HepG2 (cell line): ENCODE measurements at regions not wholly inside any gene's neighbourhood (a gene's known extent, or its start where the extent isn't known, plus 50 kb on each side); places are given as distances from the start of the nearest gene placed in this dataset.

Source experiments
- ATAC-seq: fragments of 200-7000 bp; cut with Tn5 transposase; 3 replicates; pipeline ENCODE4 v1.9.1; 2020; ENCODE audit warnings: mild to moderate bottlenecking, moderate library complexity
- BruUV-seq: library from RNA; stranded (reverse); fragments of 400-500 nt; replicated peaks from 2 replicates; lab custom pipeline; 2021; lab: Mats Ljungman, UMichigan
- CTCF ChIA-PET: fragments of 300-600 bp; formaldehyde crosslinking; extraction: SDS; loops from one replicate; lab custom pipeline; 2021; ENCODE audit warnings: low total read pairs, inconsistent platforms, low intra/inter-chr PET ratio; lab: Yijun Ruan, JAX
- POLR2A ChIA-PET: fragments of 350-600 bp; sonication (Branson Sonifier 250); formaldehyde crosslinking; loops from one replicate; lab custom pipeline; 2020; ENCODE audit warnings: antibody characterized with exemption, inconsistent platforms; lab: Yijun Ruan, JAX
- DNase-seq: peaks from one replicate; pipeline ENCODE4 v3.0.0-alpha.2; 2015; ENCODE audit warnings: low spot score
- FAIRE-seq: peaks from 3 replicates; lab custom pipeline; 2011; peaks lifted over from hg19 to GRCh38; lab: Jason Lieb, UNC
- H2AFZ ChIP-seq: one replicate; pipeline ENCODE4 v1.6.1; 2011; ENCODE audit warnings: low read length, inconsistent platforms
- H3K27ac ChIP-seq: fragments of 300-600 bp; 3 replicates; pipeline ENCODE4 v1.8.0; 2011; ENCODE audit warnings: mixed run types, mild to moderate bottlenecking, mixed read lengths, low read length, inconsistent platforms; ENCODE audit not compliant: insufficient read depth; ENCODE audit errors: extremely low read length
- H3K27me3 ChIP-seq, 2 experiments: fragments of 200-600 bp in 1 of 2; 2 replicates in 1 of 2; 3 replicates in 1 of 2; pipeline versions ENCODE4 v1.6.0 to v1.8.0; 2011; ENCODE audit warnings: low read length in 2 of 2, mild to moderate bottlenecking in 2 of 2, moderate library complexity in 2 of 2, inconsistent platforms in 1 of 2; ENCODE audit not compliant: insufficient read depth in 2 of 2, control insufficient read depth in 1 of 2
- H3K36me3 ChIP-seq, 2 experiments: fragments of 200-600 bp in 1 of 2; replicated peaks in 1 of 2; 2 replicates in 1 of 2; 3 replicates in 1 of 2; pipeline versions ENCODE4 v1.5.1 to v1.8.0; 2011; ENCODE audit warnings: low read length in 2 of 2, inconsistent platforms in 1 of 2; ENCODE audit not compliant: insufficient read depth in 2 of 2, control insufficient read depth in 1 of 2
- H3K4me1 ChIP-seq: 2 replicates; pipeline ENCODE4 v1.5.1; 2012; ENCODE audit warnings: low read length, inconsistent platforms; ENCODE audit not compliant: insufficient read depth
- H3K4me2 ChIP-seq: 2 replicates; pipeline ENCODE4 v1.6.0; 2011; ENCODE audit warnings: low read depth, low read length, inconsistent platforms
- H3K4me3 ChIP-seq, 3 experiments: fragments of 200-600 bp in 1 of 3; sonication (generic), shearing (Covaris generic) in 1 of 3; replicated peaks in 1 of 3; 2 replicates each; pipeline ENCODE4 v1.5.1; 2011 to 2016; ENCODE audit warnings: low read length in 3 of 3, inconsistent platforms in 2 of 3, low read depth in 2 of 3, mild to moderate bottlenecking in 2 of 3, control low read depth in 1 of 3, mixed read lengths in 1 of 3; ENCODE audit not compliant: insufficient read depth in 1 of 3
- H3K79me2 ChIP-seq: one replicate; pipeline ENCODE4 v1.6.1; 2011; ENCODE audit warnings: low read length, inconsistent platforms; ENCODE audit not compliant: insufficient read depth
- H3K9ac ChIP-seq: 2 replicates; pipeline ENCODE4 v1.6.0; 2011; ENCODE audit warnings: mild to moderate bottlenecking, low read depth, low read length, inconsistent platforms; ENCODE audit not compliant: insufficient read depth
- H3K9me3 ChIP-seq: 2 replicates; pipeline ENCODE4 v1.5.1; 2012; ENCODE audit warnings: mild to moderate bottlenecking, low read length
- H4K20me1 ChIP-seq: 2 replicates; pipeline ENCODE4 v1.6.0; 2011; ENCODE audit warnings: inconsistent platforms, mild to moderate bottlenecking, low read length, moderate library complexity; ENCODE audit not compliant: insufficient read depth
- ATF1 ChIP-seq: IDR thresholded peaks from 2 replicates; pipeline ENCODE4 v1.6.1; 2016; ENCODE audit warnings: mild to moderate bottlenecking, control low read depth
- CREM ChIP-seq, 2 experiments: sonication (generic) in 1 of 2; formaldehyde crosslinking in 1 of 2; IDR thresholded peaks; 2 replicates each; pipeline versions ENCODE4 v1.4.0 to v1.6.1; 2016 to 2020; ENCODE audit warnings: antibody characterized with exemption in 1 of 2, mild to moderate bottlenecking in 1 of 2, missing genetic modification reagents in 1 of 2
- DDIT3 ChIP-seq: sonication (generic); formaldehyde crosslinking; IDR thresholded peaks from 2 replicates; pipeline ENCODE4 v1.4.0; 2020; ENCODE audit warnings: mild to moderate bottlenecking, missing genetic modification reagents
- FOXO1 ChIP-seq: sonication (generic); formaldehyde crosslinking; IDR thresholded peaks from 2 replicates; pipeline ENCODE4 v1.4.0; 2020; ENCODE audit warnings: missing genetic modification reagents
- IRX3 ChIP-seq: sonication (generic); formaldehyde crosslinking; IDR thresholded peaks from 2 replicates; pipeline ENCODE4 v1.8.1; 2023; ENCODE audit warnings: mild to moderate bottlenecking, low read depth, missing genetic modification reagents, borderline replicate concordance
- JUNB ChIP-seq: sonication (generic); formaldehyde crosslinking; IDR thresholded peaks from 2 replicates; pipeline ENCODE4 v1.8.0; 2022; ENCODE audit warnings: missing genetic modification reagents, mild to moderate bottlenecking, borderline replicate concordance
- NBN ChIP-seq: fragments of 450-650 bp; conservative IDR thresholded peaks from 2 replicates; pipeline ENCODE4 v1.6.1; 2017
- NKX3-1 ChIP-seq: sonication (generic); formaldehyde crosslinking; IDR thresholded peaks from 2 replicates; pipeline ENCODE4 v1.5.0; 2020; ENCODE audit warnings: missing genetic modification reagents
- POLR2G ChIP-seq: fragments of 200-400 bp; formaldehyde crosslinking; IDR thresholded peaks from 2 replicates; pipeline ENCODE4 v1.6.1; 2018; ENCODE audit warnings: mild to moderate bottlenecking, low read depth, low read length, moderate library complexity
- SP2 ChIP-seq: sonication (generic); formaldehyde crosslinking; IDR thresholded peaks from 2 replicates; pipeline ENCODE4 v1.5.1; 2020; ENCODE audit warnings: mild to moderate bottlenecking, missing genetic modification reagents
- ZBTB1 ChIP-seq: sonication (generic); formaldehyde crosslinking; IDR thresholded peaks from 2 replicates; pipeline ENCODE4 v1.4.0; 2020; ENCODE audit warnings: missing genetic modification reagents, borderline replicate concordance
- ZBTB7A ChIP-seq: sonication (generic); formaldehyde crosslinking; IDR thresholded peaks from 2 replicates; pipeline ENCODE4 v1.8.0; 2022; ENCODE audit warnings: mild to moderate bottlenecking, missing genetic modification reagents
- ZNF10 ChIP-seq: sonication (generic); formaldehyde crosslinking; IDR thresholded peaks from 2 replicates; pipeline ENCODE4 v1.4.0; 2020; ENCODE audit warnings: mild to moderate bottlenecking, low read depth, missing genetic modification reagents, borderline replicate concordance
- ZNF225 ChIP-seq: sonication (generic); formaldehyde crosslinking; IDR thresholded peaks from 2 replicates; pipeline ENCODE4 v1.4.0; 2020; ENCODE audit warnings: mild to moderate bottlenecking, missing genetic modification reagents
- ZNF451 ChIP-seq: sonication (generic); formaldehyde crosslinking; IDR thresholded peaks from 2 replicates; pipeline ENCODE4 v1.5.0; 2020; ENCODE audit warnings: mild to moderate bottlenecking, missing genetic modification reagents
- ZNF782 ChIP-seq: sonication (generic); formaldehyde crosslinking; IDR thresholded peaks from 2 replicates; pipeline ENCODE4 v1.4.0; 2020; ENCODE audit warnings: missing genetic modification reagents, mild to moderate bottlenecking, borderline replicate concordance
- ZNF788 ChIP-seq: sonication (generic); formaldehyde crosslinking; IDR thresholded peaks from 2 replicates; pipeline ENCODE4 v1.5.0; 2020; ENCODE audit warnings: mild to moderate bottlenecking, missing genetic modification reagents, borderline replicate concordance
- ZSCAN30 ChIP-seq: sonication (generic); formaldehyde crosslinking; IDR thresholded peaks from 2 replicates; pipeline ENCODE4 v1.5.0; 2020; ENCODE audit warnings: mild to moderate bottlenecking, missing genetic modification reagents
- WGBS: methylation state at CpG from one replicate; pipeline ENCODE4 v1.1.6; 2017; ENCODE audit warnings: low lambda C conversion rate; 5-methylcytosine and 5-hydroxymethylcytosine counted together
- in situ Hi-C: cut with HindIII; loops from 2 replicates; pipeline ENCODE4 v1.10.0; 2017; ENCODE audit warnings: low pct_unique_long_range_greater_than_20kb; ENCODE audit not compliant: extremely low pct_ligation_motif_present
- intact Hi-C: fragments of 100-400 bp; cut with micrococcal nuclease; formaldehyde crosslinking; loops from one replicate; pipeline ENCODE4 v1.10.0; 2022; ENCODE audit not compliant: unreplicated experiment

- Histone ChIP-seq H3K9me3 (no peaks in the 10 kb centered on the region), H3K36me3 (no peaks in the 10 kb centered on the region), H3K27me3 (peaks cover 0 to 26% of the 10 kb centered on the region in 2 experiments; a peak in 2 of 5 replicates), H3K4me1 (no peaks in the 10 kb centered on the region), H3K27ac (no peak overlapping the region), H3K9ac (no peak overlapping the region), H3K79me2 (no peaks in the 10 kb centered on the region), H4K20me1 (no peaks in the 10 kb centered on the region), H2AFZ (no peak overlapping the region), H3K4me3 (no peak overlapping the region), H3K4me2 (no peak overlapping the region)
- 10% methylated on average over 3 of the region's 3 CpGs for WGBS
- FAIRE-seq = no peak
- no peak for TF ChIP-seq ZNF782 (CRISPR knock-in tag)
- TF ChIP-seq SP2 = no peak
- TF ChIP-seq NKX3-1 (CRISPR knock-in tag) = no peak
- TF ChIP-seq ZSCAN30 (CRISPR knock-in tag) = no peak
- TF ChIP-seq ZNF451 (CRISPR knock-in tag) = no peak
- no peak for TF ChIP-seq NBN
- BruUV-seq = no TSS peak
- ChIA-PET CTCF (no interaction called here), POLR2A (no interaction called here)
- in situ Hi-C loops = no loop called here
- peak; percentile 30 for DNase-seq
- ATAC-seq = peak; percentile 69
- intact Hi-C loops = no loop called here
Observed at GRCh38 chr7:55308186-55308929, 56.8 kb upstream of the LANCL2 start.

- BruUV-seq = no TSS peak
- Histone ChIP-seq H3K9me3 (no peaks in the 10 kb centered on the region), H3K27me3 (peaks cover 0 to 27% of the 10 kb centered on the region in 2 experiments; a peak in 2 of 5 replicates), H3K4me2 (no peak overlapping the region), H3K79me2 (no peaks in the 10 kb centered on the region), H3K36me3 (no peaks in the 10 kb centered on the region), H3K27ac (no peak overlapping the region), H3K4me3 (no peak overlapping the region), H2AFZ (no peak overlapping the region), H4K20me1 (no peaks in the 10 kb centered on the region), H3K9ac (no peak overlapping the region), H3K4me1 (no peaks in the 10 kb centered on the region)
- ATAC-seq (no peak), FAIRE-seq (no peak), DNase-seq (no peak)
- in situ Hi-C loops (no loop called here), intact Hi-C loops (no loop called here)
- ChIA-PET POLR2A (no interaction called here), CTCF (no interaction called here)
- 49% methylated on average over 17 of the region's 17 CpGs for WGBS
- TF ChIP-seq ZNF782 (CRISPR knock-in tag) (no peak), ZBTB1 (CRISPR knock-in tag) (no peak), ZNF788 (CRISPR knock-in tag) (no peak), POLR2G (no peak), FOXO1 (CRISPR knock-in tag) (no peak), IRX3 (CRISPR knock-in tag) (no peak), JUNB (CRISPR knock-in tag) (no peak), ATF1 (CRISPR knock-in tag) (no peak), DDIT3 (CRISPR knock-in tag) (no peak), CREM (IDR thresholded peaks at IDR 0.05) (no peak), CREM (CRISPR knock-in tag; IDR thresholded peaks at IDR 0.05) (no peak), ZNF451 (CRISPR knock-in tag) (no peak), ZNF10 (CRISPR knock-in tag) (no peak), ZNF225 (CRISPR knock-in tag) (no peak), ZBTB7A (CRISPR knock-in tag) (no peak)
Observed at GRCh38 chr7:55309040-55309991, 55.8 kb upstream of the LANCL2 start.
